HFF-Myc (cell line): ENCODE measurements at regions not wholly inside any gene's neighbourhood (a gene's known extent, or its start where the extent isn't known, plus 50 kb on each side); places are given as distances from the start of the nearest gene placed in this dataset.

ENCODE experiments used
- DNase-seq: peaks from one replicate; pipeline ENCODE4 v3.0.0-alpha.2; 2011; ENCODE audit warnings: low read depth; ENCODE audit errors: extremely low read depth
- H3K4me3 ChIP-seq: replicated peaks from 2 replicates; pipeline ENCODE4 v1.5.1; 2011; ENCODE audit warnings: low read depth, mild to moderate bottlenecking, control low read depth, low read length
- CTCF ChIP-seq: IDR thresholded peaks from 2 replicates; pipeline ENCODE4 v1.5.1; 2012; ENCODE audit warnings: mild to moderate bottlenecking, low read depth, low read length, control low read depth; ENCODE audit errors: missing control alignments

DNA sequence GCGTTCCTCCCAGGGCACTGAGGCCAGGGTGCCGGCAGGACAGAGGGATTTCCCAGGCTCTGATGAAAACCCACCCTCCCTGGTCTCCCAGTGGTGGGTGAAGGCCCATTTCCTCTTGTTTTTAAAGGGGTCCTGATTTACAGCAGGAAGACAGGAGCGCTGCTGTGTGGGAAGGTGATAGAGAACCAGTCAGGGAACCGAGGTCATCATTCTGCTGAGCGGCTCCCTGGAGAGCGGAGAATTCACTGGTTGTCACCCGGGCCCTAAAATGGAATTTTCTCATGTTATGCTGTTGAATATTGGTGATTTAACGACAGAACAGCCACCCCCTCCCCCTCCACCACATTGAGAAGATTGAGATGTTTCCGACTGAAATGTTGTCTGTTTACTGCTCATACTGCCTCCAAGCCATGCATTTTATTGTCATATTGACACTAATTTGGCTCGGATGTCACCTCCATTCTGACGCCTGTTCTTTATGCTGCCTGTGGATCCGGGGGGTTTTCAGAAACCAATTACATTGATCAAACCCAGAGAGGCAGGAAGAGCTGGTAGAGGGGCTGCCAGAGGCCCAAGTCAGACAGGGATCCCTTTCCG, 225.2 kb downstream of the GLI2 start:
- no peak for TF ChIP-seq CTCF

GRCh38 chr2:120961396-120961795, 225.7 kb downstream of the GLI2 start:
- DNase-seq: no peak
- no peak overlapping the region for H3K4me3 ChIP-seq
- no peak for TF ChIP-seq CTCF

More for the DNA sequence above, 225.2 kb downstream of the GLI2 start:
- no peak overlapping the region for H3K4me3 ChIP-seq
- no peak for DNase-seq

DNA sequence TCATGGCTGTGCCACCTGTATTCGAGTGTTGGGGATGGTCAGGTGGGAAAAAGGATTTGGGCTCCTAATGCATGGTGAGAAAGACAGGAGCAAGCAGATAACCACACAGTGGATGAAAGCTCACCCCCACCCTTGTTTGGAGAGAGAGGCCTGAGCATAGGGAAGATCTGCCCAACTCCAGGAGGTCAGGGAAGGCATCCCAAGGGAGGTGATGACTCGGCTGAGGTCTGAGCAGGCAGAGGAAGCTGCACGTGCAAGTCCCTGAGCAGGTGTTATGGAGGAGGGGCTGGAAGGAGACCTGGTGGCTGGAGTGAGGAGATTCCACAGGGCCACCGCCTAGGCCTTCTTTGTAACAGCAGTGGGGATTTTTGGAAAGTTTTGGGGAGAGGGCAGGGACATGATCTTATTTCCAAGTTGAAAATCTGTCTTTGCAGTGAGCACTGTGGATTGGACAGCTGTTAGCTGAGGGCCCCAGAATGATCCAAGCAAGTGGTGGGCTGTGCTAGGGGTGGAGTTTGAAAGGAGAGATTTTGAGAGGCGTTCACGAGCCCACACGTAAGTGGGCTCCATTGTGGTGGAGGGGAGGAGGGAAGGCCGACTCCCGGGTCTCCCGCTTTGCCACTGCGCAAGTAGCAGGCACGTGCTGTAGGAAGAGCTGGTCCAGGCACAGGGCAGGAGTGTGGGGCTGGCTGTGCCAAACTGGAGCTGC, 228.5 kb downstream of the GLI2 start:
- no peak for DNase-seq
- H3K4me3 ChIP-seq: no peak overlapping the region
- no peak for TF ChIP-seq CTCF

DNA sequence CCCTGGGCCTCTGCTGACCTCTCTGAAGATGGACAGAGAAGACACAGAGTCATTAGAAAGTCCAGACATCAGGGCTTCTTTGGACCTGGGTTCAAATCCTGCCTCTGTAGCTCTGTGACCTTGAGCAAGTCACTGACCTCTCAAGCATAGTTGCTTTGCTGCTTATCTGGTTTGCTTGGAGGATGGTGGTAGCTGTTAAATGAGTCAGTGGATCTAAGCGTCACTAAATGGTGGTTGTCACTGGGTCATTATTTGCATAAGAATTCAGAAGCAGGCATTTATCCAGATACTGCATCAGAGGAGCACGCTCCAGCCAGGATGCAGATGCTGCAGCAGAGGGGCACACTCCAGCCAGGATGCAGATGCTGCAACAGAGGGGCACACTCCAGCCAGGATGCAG, 229.2 kb downstream of the GLI2 start:
- TF ChIP-seq CTCF: no peak
- no peak for DNase-seq
- H3K4me3 ChIP-seq: no peak overlapping the region

DNA sequence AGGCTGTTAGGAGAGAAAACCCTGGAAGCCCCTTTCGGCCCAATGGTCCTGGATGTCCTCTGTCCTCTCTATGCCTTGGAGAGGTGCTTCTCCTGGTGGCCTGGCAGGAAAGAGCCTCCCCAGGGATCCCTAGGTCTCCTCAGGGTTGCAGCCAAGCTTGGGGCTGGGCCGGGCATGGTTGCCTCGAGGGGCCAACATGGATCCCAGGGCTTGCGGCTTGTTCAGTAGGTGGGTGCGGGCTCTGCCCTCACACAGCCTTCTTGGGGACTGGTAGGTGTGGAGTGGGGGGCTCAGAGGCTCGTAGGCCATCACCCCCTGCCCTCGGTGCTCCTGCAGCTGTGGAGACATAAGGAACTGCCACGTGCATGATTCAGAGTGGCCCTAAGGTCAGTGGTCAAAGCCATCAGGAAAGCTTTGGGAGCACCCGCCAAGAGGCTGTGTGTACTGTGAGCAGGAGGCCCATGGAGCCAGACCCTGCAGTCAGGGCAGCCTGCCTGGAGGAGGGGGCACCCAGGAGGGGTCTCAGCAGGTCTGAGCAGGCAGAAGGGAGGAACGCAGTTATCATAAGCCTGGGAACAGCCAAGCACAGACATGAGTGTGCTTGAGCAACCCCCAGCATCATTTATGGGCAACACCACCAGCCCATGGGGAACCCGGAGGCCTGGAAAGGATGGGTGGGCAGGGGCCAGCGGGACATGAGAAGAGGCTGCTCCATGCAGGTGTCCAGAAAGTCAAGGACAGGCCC, 231.0 kb downstream of the GLI2 start:
- no peak for DNase-seq
- H3K4me3 ChIP-seq: no peak overlapping the region
- TF ChIP-seq CTCF: no peak

GRCh38 chr2:120968307-120969015, 232.8 kb downstream of the GLI2 start:
- no peak overlapping the region for H3K4me3 ChIP-seq
- no peak for TF ChIP-seq CTCF
- DNase-seq: no peak
